Parathyroid adenoma (tissue), 2 donors: ENCODE measurements at regions not wholly inside any gene's neighbourhood (a gene's known extent, or its start where the extent isn't known, plus 50 kb on each side); places are given as distances from the start of the nearest gene placed in this dataset.
"Not testable (repeated sequence)": the region's sequence is repeated elsewhere in the genome, so short reads cannot be mapped to it uniquely, and the experiment has no call there.

Source experiments
- H2AFZ ChIP-seq: fragments of 300-600 bp; sonication (generic); one replicate; pipeline ENCODE4 v1.7.0; 2017; ENCODE audit warnings: antibody characterized with exemption, mild to moderate bottlenecking
- H3K27ac ChIP-seq: fragments of 300-600 bp; sonication (generic); one replicate; pipeline ENCODE4 v1.7.0; 2017
- H3K27me3 ChIP-seq: fragments of 300-600 bp; sonication (generic); one replicate; pipeline ENCODE4 v1.7.0; 2017; ENCODE audit warnings: low read length; ENCODE audit not compliant: control insufficient read depth, insufficient read depth
- H3K36me3 ChIP-seq: fragments of 300-600 bp; sonication (generic); one replicate; pipeline ENCODE4 v1.7.0; 2017; ENCODE audit warnings: low read length; ENCODE audit not compliant: control insufficient read depth, insufficient read depth
- H3K4me1 ChIP-seq: fragments of 300-600 bp; sonication (generic); one replicate; pipeline ENCODE4 v1.7.0; 2017; ENCODE audit warnings: control low read depth
- H3K4me2 ChIP-seq: fragments of 300-600 bp; sonication (generic); one replicate; pipeline ENCODE4 v1.7.0; 2017; ENCODE audit warnings: low read length
- H3K4me3 ChIP-seq: fragments of 300-600 bp; sonication (generic); one replicate; pipeline ENCODE4 v1.7.0; 2017; ENCODE audit warnings: low read depth, low read length
- H3K79me2 ChIP-seq: fragments of 300-600 bp; sonication (generic); one replicate; pipeline ENCODE4 v1.7.0; 2017; ENCODE audit warnings: control low read depth
- H3K9ac ChIP-seq: fragments of 300-600 bp; sonication (generic); one replicate; pipeline ENCODE4 v1.7.0; 2017; ENCODE audit warnings: mild to moderate bottlenecking
- H3K9me3 ChIP-seq: fragments of 300-600 bp; sonication (generic); one replicate; pipeline ENCODE4 v1.7.0; 2017; ENCODE audit warnings: low read length; ENCODE audit not compliant: control insufficient read depth
- TF ChIP-seq, protein P1 (sequence below): fragments of 300-600 bp; sonication (generic); IDR thresholded peaks from one replicate; pipeline ENCODE4 v1.7.0; 2017; ENCODE audit warnings: antibody characterized with exemption, mild to moderate bottlenecking
- donor health status: primary hyperparathyroidism.

DNA sequence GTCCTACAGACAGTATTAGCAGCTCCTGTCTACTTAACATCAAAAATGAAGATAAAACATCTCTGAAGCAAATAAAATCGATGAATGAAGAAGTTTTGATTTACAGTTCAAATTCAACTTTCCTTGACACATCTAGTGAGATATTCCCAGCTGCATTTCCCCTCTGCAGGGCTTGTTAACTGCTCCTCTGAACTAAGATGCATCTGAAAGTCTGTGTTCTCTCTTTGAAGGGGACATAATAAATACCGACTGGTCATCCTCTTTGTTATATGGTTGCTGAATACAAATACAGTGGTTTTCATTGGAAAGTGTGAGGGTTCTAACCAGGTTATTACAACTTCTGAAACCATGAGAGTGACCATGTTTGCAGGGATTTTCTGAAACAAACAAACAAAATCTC, 266.4 kb upstream of the SLC16A7 start:
- no peak overlapping the region for H3K4me2 ChIP-seq
- no peaks in the 10 kb centered on the region for H3K4me1 ChIP-seq
- no peak overlapping the region for H3K27ac ChIP-seq
- TF ChIP-seq, protein P1, sequence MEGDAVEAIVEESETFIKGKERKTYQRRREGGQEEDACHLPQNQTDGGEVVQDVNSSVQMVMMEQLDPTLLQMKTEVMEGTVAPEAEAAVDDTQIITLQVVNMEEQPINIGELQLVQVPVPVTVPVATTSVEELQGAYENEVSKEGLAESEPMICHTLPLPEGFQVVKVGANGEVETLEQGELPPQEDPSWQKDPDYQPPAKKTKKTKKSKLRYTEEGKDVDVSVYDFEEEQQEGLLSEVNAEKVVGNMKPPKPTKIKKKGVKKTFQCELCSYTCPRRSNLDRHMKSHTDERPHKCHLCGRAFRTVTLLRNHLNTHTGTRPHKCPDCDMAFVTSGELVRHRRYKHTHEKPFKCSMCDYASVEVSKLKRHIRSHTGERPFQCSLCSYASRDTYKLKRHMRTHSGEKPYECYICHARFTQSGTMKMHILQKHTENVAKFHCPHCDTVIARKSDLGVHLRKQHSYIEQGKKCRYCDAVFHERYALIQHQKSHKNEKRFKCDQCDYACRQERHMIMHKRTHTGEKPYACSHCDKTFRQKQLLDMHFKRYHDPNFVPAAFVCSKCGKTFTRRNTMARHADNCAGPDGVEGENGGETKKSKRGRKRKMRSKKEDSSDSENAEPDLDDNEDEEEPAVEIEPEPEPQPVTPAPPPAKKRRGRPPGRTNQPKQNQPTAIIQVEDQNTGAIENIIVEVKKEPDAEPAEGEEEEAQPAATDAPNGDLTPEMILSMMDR: no peak
- no peaks in the 10 kb centered on the region for H3K36me3 ChIP-seq
- H3K9me3 ChIP-seq: no peaks in the 10 kb centered on the region
- no peak overlapping the region for H2AFZ ChIP-seq
- no peak overlapping the region for H3K9ac ChIP-seq
- H3K27me3 ChIP-seq: no peaks in the 10 kb centered on the region
- H3K4me3 ChIP-seq: no peak overlapping the region
- H3K79me2 ChIP-seq: no peaks in the 10 kb centered on the region

DNA sequence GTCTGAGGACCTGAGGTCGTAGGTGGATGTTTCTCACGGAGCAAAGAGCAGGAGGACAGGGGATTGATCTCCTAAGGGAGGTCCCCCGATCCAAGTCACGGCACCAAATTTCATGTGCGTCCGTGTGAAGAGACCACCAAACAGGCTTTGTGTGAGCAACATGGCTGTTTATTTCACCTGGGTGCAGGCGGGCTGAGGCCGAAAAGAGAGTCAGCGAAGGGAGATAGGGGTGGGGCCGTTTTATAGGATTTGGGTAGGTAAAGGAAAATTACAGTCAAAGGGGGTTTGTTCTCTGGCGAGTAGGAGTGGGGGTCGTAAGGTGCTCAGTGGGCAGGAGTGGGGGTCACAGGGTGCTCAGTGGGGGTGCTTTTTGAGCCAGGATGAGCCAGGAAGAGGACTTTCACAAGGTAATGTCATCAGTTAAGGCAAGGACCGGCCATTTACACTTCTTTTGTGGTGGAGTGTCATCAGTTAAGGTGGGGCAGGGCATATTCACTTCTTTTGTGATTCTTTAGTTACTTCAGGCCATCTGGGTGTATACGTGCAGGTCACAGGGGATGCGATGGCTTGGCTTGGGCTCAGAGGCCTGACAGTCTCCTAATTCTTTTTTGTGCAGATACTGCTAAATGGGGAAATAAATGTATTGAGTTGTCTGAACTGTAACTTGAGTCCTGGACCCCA, 267.3 kb upstream of the SLC16A7 start:
- H3K9ac ChIP-seq, H3K27ac ChIP-seq, H3K4me3 ChIP-seq, H2AFZ ChIP-seq, H3K79me2 ChIP-seq, H3K27me3 ChIP-seq, H3K4me1 ChIP-seq, H3K36me3 ChIP-seq, H3K4me2 ChIP-seq, H3K9me3 ChIP-seq: not testable (repeated sequence)

DNA sequence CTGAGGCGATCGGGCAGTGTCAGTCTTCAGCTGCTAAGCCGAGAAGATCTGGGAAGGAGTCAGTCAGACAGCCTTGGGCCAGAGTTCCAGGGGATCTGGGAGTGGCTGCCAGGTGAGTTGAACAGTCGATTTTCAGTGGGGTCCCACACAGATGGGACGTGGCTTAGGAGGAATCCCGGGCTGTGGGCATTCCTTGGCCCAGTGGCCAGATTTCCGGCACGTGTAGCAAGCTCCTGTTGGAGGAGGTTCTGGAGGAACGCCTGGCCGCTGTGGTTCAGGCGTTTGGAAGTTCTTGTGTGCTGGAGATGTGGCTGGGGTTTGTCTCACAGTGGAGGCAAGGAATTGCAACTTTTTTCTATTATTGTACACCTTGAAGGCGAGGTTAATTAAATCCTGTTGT, 269.4 kb upstream of the SLC16A7 start:
- not testable (repeated sequence) for H2AFZ ChIP-seq, H3K9me3 ChIP-seq, H3K36me3 ChIP-seq, H3K4me1 ChIP-seq, H3K4me3 ChIP-seq, H3K4me2 ChIP-seq, H3K27me3 ChIP-seq, H3K9ac ChIP-seq, H3K79me2 ChIP-seq, H3K27ac ChIP-seq

DNA sequence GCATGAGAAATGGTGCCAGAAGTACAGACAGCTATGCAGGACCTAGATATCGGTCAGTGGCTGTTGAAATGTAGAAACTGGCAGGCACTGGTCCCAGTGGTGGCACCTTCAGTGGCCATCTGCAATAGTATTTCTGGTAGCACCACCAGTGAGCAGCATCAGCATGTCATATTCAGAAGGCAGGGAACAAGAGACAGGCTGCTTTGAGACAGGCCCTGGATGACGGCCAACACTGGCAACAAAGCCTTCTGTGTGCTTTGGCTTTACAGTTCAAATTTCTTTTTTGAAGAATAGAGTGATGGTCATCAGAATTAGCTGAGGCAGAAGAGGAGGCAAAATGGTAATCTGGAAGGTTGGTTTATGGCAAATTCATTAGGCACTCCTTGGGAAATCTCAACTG, 273.4 kb upstream of the SLC16A7 start:
- Histone ChIP-seq H3K9me3 (no peaks in the 10 kb centered on the region), H3K4me3 (no peak overlapping the region), H3K27ac (no peak overlapping the region), H3K9ac (no peak overlapping the region), H3K4me1 (no peaks in the 10 kb centered on the region), H3K4me2 (no peak overlapping the region), H3K27me3 (no peaks in the 10 kb centered on the region), H2AFZ (no peak overlapping the region), H3K36me3 (no peaks in the 10 kb centered on the region), H3K79me2 (no peaks in the 10 kb centered on the region)
- TF ChIP-seq, protein P1: no peak

DNA sequence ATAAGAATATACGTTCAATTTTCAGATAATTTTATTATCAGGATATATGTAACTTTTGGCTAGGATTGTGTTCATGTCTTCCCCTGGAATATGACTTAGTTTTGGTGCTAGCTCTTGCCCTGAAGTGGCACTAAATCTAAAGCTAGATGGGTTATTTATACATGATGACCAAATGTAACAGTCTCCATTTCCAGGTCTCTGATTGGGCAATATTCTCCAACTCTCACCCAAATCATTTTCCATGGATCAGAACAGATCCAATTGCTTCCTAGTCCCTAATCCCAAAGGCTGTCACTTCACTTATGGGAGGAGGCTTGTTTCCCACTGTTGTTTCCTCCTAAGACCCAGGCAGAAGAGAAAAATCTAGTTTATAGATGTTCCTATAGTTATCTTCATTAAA, 274.6 kb upstream of the SLC16A7 start:
- Histone ChIP-seq H2AFZ (no peak overlapping the region), H3K36me3 (no peaks in the 10 kb centered on the region), H3K4me2 (no peak overlapping the region), H3K79me2 (no peaks in the 10 kb centered on the region), H3K27ac (no peak overlapping the region), H3K9ac (no peak overlapping the region), H3K4me3 (no peak overlapping the region), H3K4me1 (no peaks in the 10 kb centered on the region), H3K9me3 (no peaks in the 10 kb centered on the region), H3K27me3 (no peaks in the 10 kb centered on the region)
- TF ChIP-seq, protein P1: no peak

DNA sequence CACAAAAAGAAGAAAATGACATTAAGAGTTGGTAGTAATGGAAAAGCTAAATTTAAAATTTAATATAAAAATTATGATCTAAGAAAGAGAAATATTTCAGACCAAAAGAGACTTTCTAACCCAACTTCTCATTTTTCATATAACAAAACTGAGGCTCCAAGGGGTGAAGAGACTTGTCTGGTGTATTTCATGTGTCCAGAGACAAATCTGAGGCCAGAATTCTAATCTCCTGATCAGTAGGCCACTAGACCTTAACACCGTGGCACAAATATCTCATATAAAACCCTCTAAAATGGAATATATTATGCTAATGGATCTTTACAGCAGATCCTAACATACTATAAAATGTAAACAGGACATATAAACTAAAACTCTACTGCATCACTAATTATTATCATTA, 275.7 kb upstream of the SLC16A7 start:
- no peak overlapping the region for H2AFZ ChIP-seq
- TF ChIP-seq, protein P1: no peak
- no peaks in the 10 kb centered on the region for H3K36me3 ChIP-seq
- H3K27me3 ChIP-seq: no peaks in the 10 kb centered on the region
- H3K79me2 ChIP-seq: no peaks in the 10 kb centered on the region
- H3K4me3 ChIP-seq: no peak overlapping the region
- H3K4me1 ChIP-seq: no peaks in the 10 kb centered on the region
- no peaks in the 10 kb centered on the region for H3K9me3 ChIP-seq
- H3K4me2 ChIP-seq: no peak overlapping the region
- H3K9ac ChIP-seq: no peak overlapping the region
- no peak overlapping the region for H3K27ac ChIP-seq
